ENCODE measurements at regions not wholly inside any gene's neighbourhood (a gene's known extent, or its start where the extent isn't known, plus 50 kb on each side); places are given as distances from the start of the nearest gene placed in this dataset.

DNA sequence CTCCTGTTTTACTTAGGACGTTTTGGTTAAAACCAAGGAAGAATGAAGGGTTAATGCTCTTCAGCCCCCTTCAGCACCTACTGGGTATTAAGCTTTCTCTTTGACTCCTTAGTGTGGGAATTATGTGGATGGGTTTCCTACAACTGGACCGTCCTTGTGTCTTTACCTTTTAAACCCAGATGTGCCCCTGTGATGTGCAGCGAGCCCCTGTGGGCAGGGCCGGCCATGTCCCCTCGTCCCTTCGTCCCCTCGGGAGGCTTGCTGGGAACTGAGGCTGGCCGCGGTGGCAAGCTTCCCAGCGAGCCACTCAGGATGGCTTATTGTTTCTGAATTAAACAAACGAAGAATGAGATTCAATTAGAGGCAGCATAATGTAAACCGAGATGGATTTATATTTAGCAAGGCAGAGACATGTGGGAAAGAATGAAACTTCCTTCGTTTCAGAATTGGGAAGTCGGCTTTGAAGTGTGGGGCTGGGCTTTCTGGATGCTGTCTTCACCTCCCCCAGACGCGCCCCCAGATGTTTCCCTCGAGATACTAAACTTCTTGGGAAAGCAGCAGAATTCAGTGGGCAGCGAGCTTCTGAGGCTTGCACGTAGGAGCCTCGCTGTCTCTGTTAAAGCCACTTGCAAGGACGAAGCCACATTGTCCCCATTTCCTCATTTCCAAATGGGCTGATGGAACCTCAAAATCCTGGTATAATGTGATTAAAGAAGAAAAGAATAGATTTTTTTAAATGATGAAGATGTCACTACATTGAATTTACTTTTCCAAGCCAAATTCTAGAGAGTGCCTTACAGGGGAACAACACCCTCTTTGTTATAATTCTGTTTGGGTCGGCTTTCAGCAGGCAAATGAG is 146.0 kb downstream of the VAPA start:
- peak; percentile 44 for DNase-seq

GRCh38 chr18:10060469-10060782 is 146.6 kb downstream of the VAPA start:
- no peak for DNase-seq

DNA sequence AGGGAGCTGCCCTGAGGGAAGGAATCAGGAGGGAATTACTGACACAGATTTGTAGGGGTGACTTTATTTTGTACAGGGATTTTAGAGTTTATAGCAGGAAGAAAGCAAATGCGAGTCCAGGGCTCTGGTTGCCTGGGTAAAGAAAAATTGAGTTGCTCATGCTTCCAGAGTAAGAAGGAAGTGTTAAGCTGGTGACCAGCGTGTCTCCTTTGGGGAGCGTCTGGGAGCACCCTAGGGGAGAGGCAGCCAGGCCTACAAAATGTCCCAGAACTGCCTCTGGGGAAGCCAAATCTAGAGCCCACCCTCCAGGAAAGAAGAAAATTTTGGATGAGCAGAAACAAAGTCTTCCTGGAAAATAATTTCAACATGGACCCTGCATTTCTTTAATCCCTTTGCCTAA is 147.0 kb downstream of the VAPA start:
- DNase-seq: no peak

- DNase-seq: no peak
These were observed 147.8 kb downstream of the VAPA start for GRCh38 chr18:10061566-10062140.

DNA sequence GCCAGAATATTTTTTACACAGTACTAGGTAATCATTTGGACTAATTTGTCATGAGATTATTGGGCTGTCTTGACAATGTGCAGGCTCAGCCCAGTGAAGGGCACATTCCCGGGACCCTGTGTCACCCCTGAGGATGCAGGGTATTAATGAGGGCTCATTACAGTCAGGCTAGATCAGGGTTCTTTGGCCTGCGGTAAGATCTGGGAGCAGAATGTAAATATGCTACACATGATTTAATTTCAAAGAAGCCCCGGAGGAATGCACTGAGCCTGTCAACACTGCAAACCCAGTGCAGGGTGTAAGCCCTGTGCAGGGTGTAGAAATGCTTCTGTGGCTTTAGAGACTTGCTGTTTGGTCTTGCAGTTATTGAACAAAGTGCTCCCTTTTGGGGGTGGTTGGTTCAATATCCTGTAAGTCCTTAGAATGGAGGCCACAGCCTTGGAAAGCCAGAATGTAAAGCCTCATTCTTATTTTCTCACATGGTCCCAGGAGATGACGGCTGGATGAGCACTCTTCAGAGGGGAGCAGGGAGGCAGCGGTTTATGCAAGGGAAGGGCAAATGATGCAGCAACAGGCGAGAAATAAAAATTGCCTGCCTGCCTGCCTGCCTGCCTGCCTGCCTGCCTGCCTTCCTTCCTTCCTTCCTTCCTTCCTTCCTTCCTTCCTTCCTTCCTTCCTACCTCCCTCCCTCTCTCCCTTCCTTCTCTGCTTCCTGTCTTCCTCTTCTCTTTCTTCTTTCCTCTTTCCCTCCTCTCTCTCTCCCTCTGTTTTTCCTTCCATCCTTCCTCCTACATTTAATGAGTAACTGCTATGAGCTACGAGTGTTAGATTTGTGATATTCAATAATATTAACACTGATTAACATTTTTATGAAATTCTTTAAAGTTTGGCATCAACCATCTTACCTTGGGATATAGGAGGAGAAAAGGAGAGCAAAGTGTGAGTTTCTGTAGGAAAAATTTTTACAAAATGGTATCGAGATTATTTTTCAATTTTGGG is 148.8 kb downstream of the VAPA start:
- DNase-seq: peak; percentile 90

GRCh38 chr18:10063489-10063888 is 149.7 kb downstream of the VAPA start:
- DNase-seq: no peak

DNA sequence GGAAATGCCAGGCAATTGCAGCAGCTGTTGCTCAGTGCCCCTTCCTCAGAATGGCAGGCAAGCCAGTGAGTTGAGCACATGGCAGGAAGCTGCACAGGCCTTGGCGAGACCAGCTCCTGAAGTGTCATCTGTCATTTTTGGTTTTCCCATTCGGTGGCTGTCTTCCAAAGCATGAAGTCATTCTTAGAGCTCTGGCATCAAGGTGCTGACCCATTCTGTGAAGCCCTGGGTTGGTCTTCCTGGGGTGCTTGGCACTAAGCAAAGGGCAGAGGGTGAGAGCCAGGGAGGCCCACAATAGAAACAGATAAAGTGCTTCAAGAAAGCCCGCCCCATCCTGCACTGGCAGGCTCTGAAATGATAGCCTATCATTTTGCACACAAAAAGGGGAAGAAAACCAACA is 150.5 kb downstream of the VAPA start:
- no peak for DNase-seq

GRCh38 chr18:10065296-10065695 is 151.5 kb downstream of the VAPA start:
- no peak for DNase-seq

DNA sequence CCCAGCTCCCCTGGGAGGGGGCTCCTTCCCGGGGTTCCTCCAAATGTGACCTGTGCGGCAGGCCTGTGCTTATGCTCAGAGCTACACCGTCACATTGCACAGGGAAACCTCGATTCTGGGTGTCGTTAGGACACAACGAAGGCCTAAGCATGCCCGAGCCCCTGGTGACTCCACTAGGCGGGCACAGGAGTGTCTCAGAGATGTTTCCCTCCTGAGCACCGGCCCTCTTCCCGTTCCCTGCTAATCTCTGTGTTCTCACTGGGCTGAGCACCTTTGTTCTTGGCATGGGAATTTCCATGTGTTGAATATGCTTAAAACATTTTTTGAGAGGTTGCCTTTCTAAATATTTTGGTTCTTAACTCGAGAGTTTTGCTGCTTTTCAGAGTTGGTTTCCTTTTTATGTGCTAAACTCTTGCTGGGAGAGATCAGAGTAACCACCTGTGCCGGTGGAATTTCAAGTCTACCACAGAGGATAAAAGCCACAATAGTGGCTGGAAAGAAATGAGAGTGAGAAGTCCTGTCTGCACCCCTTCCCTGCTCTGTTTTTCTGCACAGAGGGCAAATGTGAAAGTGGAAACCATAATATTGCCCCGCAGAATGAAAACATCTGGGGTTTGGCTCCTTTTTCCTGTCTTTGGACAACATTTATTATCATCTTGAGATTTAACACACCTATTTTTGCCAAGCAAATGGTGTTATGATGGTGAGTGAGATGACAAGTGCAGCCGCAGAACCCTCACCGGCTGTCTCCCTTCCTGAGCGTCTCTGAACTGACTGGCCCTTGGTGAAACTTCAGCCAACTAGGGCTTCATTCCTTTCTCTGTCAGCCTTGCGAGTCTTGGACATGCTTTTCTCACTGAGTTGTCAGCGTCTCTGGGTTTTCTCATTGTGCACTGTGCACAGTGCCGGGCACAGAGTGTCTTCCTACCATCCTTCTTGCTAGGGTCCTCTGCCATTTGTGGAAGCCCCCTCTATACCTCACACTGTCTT is 154.1 kb downstream of the VAPA start:
- DNase-seq: no peak

- DNase-seq: no peak
These were observed 155.2 kb downstream of the VAPA start for GRCh38 chr18:10068766-10069567.

GRCh38 chr18:10070561-10071000 is 156.8 kb downstream of the VAPA start:
- DNase-seq: no peak

DNA sequence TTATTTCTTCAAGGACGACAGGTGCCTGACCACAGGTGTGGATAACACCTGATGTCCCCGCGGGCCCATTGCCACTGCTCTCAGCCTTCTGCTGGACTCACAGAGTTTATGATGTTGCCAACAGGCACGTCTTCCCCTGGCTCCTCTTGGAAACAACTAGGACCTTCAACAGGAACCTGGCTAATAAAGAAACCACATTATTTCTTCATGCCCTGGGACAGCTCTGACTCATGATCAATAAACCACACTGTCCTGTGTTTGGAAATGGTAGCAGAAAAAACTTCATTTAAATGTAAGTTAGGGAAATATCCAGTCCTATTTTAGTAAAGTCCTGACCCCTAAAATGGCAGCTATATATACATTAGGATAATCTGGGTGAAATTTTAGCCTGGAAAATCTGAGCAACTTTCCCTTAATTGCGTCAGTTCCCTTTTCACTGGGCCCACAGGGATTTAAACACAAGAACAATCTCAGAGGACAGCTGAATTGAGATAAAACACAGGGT is 158.9 kb downstream of the VAPA start:
- DNase-seq: peak; percentile 71

DNA sequence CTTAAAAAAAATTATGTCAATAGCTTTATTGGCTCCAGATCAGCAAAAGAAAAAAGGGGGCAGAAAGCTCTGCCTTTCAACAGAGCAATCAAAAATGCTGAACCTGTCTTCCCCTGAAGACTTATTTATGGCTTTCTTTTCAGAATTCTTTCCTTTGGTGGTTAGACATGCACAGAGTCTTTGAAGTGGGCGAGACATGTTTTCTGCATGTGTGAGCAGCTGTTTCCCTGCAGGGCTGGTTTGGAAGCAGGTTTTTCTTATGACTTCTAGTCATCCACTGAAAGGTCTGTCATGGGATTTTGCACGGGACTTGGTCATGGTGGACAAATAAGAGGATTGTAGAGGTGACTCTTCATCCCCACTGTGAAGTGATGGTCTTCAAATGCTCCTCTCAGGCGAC is 160.3 kb downstream of the VAPA start:
- peak; percentile 34 for DNase-seq

- no peak for DNase-seq
These were observed 160.9 kb downstream of the VAPA start for GRCh38 chr18:10074728-10075127.

DNA sequence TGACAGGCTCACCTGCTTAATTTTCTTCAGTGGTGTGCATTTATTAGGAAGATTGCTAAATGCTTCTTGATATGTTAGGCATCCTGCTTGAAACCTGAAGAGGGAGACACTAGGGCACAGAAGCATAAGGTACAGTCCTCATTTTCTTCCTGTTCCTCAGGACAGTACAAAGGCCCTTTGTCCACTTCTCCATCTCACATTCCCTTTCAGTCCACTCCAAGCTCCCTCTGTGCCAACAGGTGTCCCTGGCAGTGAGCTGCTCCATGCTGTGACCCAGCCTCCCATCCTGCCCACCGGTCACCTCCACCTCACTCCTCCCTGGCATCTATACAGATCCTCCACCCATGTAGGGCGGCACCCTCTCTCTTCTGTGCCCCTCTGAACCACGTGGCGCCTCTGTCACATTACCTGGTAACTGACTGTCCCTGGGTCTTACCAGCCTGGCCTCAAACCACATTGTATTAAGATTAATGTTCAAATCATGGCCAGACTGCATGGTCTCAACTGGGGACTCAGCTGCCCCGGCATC is 162.8 kb downstream of the VAPA start:
- DNase-seq: no peak

DNA sequence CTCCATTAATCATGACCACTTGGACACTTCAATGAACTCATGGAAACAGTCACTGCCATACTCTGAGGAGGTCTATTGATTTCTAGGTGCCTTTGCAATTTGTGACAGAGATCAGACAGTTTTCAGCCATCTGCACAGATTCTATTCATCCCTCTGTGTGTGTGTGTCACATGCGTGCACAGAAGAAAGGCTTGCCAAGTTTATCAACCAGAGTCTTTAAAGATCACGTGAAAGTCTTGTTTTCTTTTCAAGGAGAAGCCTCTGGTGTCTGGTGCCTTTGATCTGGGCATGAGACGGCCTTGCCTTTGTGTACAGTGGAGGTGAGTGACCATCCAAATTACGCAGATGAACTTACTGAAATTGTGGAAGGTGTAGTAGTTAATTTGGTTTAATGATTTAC is 164.2 kb downstream of the VAPA start:
- DNase-seq: no peak

DNA sequence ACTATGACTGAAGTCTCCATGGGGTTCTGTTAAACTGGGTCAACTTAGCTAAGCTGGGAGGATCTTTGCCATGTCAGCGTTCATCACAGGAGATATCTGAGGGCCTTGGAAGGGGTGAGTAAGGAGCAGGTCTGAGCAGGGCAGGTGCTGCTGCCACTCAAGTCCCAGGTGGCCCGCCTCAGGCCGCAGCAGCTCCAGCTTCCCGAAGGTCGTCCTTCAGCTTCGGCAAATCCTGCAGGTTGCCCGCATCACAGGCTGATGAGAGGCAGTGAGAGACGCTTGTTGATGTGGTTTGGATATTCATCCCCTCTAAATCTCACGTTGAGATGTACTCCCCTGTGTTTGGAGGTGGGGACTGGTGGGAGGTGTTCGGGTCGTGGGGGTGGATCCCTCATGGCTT is 166.6 kb downstream of the VAPA start:
- DNase-seq: no peak

- DNase-seq: no peak
These were observed 167.7 kb downstream of the VAPA start for GRCh38 chr18:10081492-10081891.

DNA sequence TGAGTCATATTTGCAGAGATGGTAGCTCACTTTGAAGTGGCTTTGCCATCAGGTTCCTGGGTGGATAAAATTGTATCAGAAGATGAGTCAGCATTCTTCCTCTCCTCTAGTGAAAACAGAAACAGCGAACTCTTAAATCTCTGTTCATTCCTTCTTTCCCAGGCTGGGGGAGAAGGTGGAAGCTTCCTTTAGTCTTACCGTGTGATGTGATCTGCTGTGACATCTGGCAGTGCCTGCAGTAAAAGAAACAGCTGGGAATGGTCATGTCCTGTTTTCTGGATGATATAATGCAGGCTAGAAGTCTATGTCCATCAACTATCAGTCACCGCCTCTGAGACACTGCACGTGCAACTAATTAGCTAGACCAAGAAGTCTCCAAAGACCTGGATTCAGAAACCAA is 171.6 kb downstream of the VAPA start:
- DNase-seq: peak; percentile 74

- DNase-seq: no peak
These were observed 172.1 kb downstream of the VAPA start for GRCh38 chr18:10085876-10086275.
